IPS-20b (cell line): ENCODE measurements at regions not wholly inside any gene's neighbourhood (a gene's known extent, or its start where the extent isn't known, plus 50 kb on each side); places are given as distances from the start of the nearest gene placed in this dataset.
"Not testable (repeated sequence)": the region's sequence is repeated elsewhere in the genome, so short reads cannot be mapped to it uniquely, and the experiment has no call there.

Experiments
- H3K27ac ChIP-seq: one replicate; pipeline ENCODE4 v1.5.1; 2013; ENCODE audit warnings: low read length
- H3K27me3 ChIP-seq: 2 replicates; pipeline ENCODE4 v1.6.1; 2013; ENCODE audit warnings: mild to moderate bottlenecking, low read length, inconsistent platforms; ENCODE audit not compliant: insufficient read depth
- H3K36me3 ChIP-seq: 2 replicates; pipeline ENCODE4 v1.6.1; 2013; ENCODE audit warnings: low read depth, mild to moderate bottlenecking, inconsistent platforms, low read length, moderate library complexity; ENCODE audit not compliant: insufficient read depth
- H3K4me1 ChIP-seq: 2 replicates; pipeline ENCODE4 v1.6.1; 2013; ENCODE audit warnings: mild to moderate bottlenecking, control low read depth, inconsistent platforms, low read length, moderate library complexity; ENCODE audit not compliant: insufficient read depth
- H3K4me3 ChIP-seq: 2 replicates; pipeline ENCODE4 v1.5.1; 2013; ENCODE audit warnings: mild to moderate bottlenecking, low read length, inconsistent platforms
- H3K9ac ChIP-seq: 2 replicates; pipeline ENCODE4 v1.6.1; 2013; ENCODE audit warnings: low read depth, mild to moderate bottlenecking, inconsistent platforms, low read length, moderate library complexity
- H3K9me3 ChIP-seq: 2 replicates; pipeline ENCODE4 v1.6.1; 2013; ENCODE audit warnings: mild to moderate bottlenecking, low read depth, low read length, inconsistent platforms; ENCODE audit not compliant: insufficient read depth

DNA sequence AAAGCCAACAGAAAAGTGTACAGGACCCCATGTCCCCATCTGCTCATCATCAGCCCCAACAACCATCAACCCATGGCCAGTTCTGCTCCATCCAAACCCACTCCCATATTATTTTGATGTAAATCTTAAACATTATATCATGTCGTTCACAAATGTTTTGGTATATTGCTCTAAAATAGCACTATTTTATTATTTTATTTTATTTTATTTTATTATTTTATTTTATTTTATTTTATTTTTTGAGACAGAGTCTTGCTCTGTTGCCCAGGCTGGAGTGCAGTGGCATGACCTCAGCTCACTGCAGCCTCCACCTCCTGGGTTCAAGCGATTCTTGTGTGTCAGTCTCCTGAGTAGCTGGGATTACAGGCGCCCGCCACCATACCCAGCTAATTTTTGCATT, 72.0 kb upstream of the RALGAPA2 start:
- not testable (repeated sequence) for H3K36me3 ChIP-seq, H3K9me3 ChIP-seq, H3K27ac ChIP-seq, H3K27me3 ChIP-seq, H3K9ac ChIP-seq, H3K4me3 ChIP-seq, H3K4me1 ChIP-seq

- Histone ChIP-seq H3K9me3 (no peaks in the 10 kb centered on the region), H3K27ac (no peak overlapping the region), H3K9ac (no peak overlapping the region), H3K4me3 (no peak overlapping the region), H3K36me3 (no peaks in the 10 kb centered on the region), H3K4me1 (no peaks in the 10 kb centered on the region), H3K27me3 (no peaks in the 10 kb centered on the region)
Observed at GRCh38 chr20:20783450-20783849, 71.0 kb upstream of the RALGAPA2 start.

- H3K9me3 ChIP-seq, result no peaks in the 10 kb centered on the region
- no peak overlapping the region for H3K4me3 ChIP-seq
- H3K27ac ChIP-seq, result no peak overlapping the region
- no peaks in the 10 kb centered on the region for H3K27me3 ChIP-seq
- H3K9ac ChIP-seq, result no peak overlapping the region
- H3K4me1 ChIP-seq, result no peaks in the 10 kb centered on the region
- no peaks in the 10 kb centered on the region for H3K36me3 ChIP-seq
Observed at GRCh38 chr20:20782755-20783154, 70.3 kb upstream of the RALGAPA2 start.

GRCh38 chr20:20782231-20782630, 69.8 kb upstream of the RALGAPA2 start:
- Histone ChIP-seq H3K27me3 (no peaks in the 10 kb centered on the region), H3K4me3 (no peak overlapping the region), H3K9ac (no peak overlapping the region), H3K36me3 (no peaks in the 10 kb centered on the region), H3K27ac (no peak overlapping the region), H3K4me1 (no peaks in the 10 kb centered on the region), H3K9me3 (no peaks in the 10 kb centered on the region)

DNA sequence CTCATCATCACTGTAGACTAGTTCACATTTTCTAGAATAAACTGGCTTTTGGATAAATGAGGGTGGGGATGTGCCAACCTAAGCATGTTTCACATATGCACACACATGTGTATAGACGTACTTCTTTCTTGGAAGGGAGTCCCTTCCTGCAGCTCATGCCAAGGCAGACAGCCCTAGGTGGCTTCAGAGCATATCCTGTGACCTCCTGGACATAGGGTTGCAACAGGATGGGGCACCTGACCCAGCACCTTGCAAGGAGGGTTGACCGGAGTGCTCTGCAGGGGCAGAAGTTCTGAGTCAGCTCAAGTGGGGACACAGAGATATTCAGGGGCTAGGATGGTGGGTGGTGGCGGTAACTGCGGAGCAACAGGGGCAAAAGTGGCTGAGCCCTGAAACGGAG, 68.6 kb upstream of the RALGAPA2 start:
- Histone ChIP-seq H3K36me3 (no peaks in the 10 kb centered on the region), H3K9ac (no peak overlapping the region), H3K9me3 (no peaks in the 10 kb centered on the region), H3K27me3 (no peaks in the 10 kb centered on the region), H3K4me1 (no peaks in the 10 kb centered on the region), H3K27ac (no peak overlapping the region), H3K4me3 (no peak overlapping the region)

- Histone ChIP-seq H3K9me3 (no peaks in the 10 kb centered on the region), H3K27me3 (no peaks in the 10 kb centered on the region), H3K36me3 (no peaks in the 10 kb centered on the region), H3K4me1 (no peaks in the 10 kb centered on the region), H3K27ac (no peak overlapping the region), H3K4me3 (no peak overlapping the region), H3K9ac (no peak overlapping the region)
Observed at GRCh38 chr20:20780127-20780824, 67.8 kb upstream of the RALGAPA2 start.

DNA sequence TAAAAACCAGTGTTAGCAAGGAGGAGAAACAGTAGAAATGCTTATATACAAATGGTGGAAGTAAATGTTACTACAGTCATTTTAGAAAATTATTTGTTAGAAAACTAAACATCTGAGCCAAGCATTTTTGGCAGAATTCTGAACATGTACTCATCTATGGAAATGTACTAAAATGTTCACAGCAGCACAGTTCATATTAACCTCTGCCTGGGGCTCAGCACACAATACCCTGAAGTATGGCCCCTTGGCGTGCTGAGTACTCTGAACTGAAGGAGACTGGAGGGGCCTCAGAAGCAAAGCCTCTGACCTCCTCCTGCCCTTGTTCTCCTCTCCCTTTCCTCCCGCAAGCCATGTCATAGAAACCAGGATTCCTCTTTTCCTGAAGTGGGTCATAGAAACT, 66.2 kb upstream of the RALGAPA2 start:
- H3K27ac ChIP-seq, result no peak overlapping the region
- H3K4me3 ChIP-seq, result no peak overlapping the region
- H3K4me1 ChIP-seq, result no peaks in the 10 kb centered on the region
- H3K27me3 ChIP-seq, result no peaks in the 10 kb centered on the region
- H3K9ac ChIP-seq, result no peak overlapping the region
- no peaks in the 10 kb centered on the region for H3K9me3 ChIP-seq
- no peaks in the 10 kb centered on the region for H3K36me3 ChIP-seq

DNA sequence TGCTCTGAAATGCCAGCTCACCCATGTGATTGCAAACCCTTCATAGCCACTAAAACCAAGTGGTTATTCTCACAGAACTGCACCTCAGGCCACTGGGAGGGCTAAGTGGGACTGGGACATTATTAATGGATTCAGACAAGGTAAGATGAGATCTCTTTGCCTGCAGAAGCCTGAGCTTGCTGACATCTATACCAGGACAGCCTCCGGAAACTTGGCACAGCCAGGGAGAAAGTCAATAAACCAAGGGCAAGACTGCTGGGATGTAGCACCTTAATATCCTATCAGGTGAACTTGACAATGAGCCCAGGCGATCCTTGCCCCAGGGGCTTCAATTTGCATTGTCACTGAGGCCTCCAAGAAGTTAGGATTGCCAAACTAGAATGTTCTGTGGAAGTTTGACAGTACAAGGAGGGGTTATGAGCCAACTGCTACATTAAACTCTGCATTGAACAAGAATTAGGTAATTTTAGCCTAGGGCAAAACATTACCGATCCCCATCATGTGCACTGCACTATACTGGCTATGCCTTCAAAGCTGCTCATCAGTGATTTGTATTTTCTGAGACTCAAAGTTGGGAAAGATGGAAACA, 60.1 kb upstream of the RALGAPA2 start:
- H3K27me3 ChIP-seq, result no peaks in the 10 kb centered on the region
- H3K27ac ChIP-seq, result no peak overlapping the region
- H3K4me1 ChIP-seq, result no peaks in the 10 kb centered on the region
- no peak overlapping the region for H3K9ac ChIP-seq
- H3K36me3 ChIP-seq, result no peaks in the 10 kb centered on the region
- H3K4me3 ChIP-seq, result no peak overlapping the region
- no peaks in the 10 kb centered on the region; the same call in 1 of the 2 replicates for H3K9me3 ChIP-seq

- Histone ChIP-seq H3K9me3 (no peaks in the 10 kb centered on the region; the same call in 1 of the 2 replicates), H3K4me1 (no peaks in the 10 kb centered on the region), H3K36me3 (no peaks in the 10 kb centered on the region), H3K27ac (no peak overlapping the region), H3K27me3 (no peaks in the 10 kb centered on the region), H3K4me3 (no peak overlapping the region), H3K9ac (no peak overlapping the region)
Observed at GRCh38 chr20:20768202-20768815, 55.9 kb upstream of the RALGAPA2 start.

DNA sequence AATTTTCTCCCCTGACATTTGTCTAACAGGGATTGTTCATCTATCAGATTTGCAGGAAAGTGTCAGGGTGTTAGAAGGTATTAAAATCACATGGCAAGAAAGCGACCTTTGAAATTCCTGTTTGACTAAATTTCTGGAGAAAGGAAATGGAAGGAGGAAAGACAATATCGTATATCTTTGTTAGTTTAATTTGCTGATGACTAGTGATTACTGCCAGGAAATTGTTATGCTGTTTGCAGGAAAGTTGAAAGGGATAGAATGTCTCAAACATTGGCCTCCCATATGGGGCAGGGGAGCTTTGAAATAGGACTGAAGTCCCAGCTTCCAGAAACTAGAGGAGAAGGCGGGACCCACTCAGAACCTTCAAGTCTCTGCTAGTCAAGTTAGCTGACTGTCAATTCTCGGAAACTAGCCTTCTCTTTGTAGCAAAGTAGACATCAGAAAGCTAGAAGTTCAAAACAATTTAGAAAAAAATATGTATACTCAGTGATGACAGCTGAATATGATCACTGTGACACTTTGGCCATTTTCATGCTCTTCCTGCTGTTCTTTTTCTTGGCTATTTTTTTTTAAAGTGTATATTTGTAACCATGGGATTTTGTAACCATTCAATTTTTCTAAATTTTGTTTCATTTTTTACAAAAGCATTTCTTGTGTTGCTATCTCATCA, 53.4 kb upstream of the RALGAPA2 start:
- Histone ChIP-seq H3K27me3 (no peaks in the 10 kb centered on the region), H3K27ac (no peak overlapping the region), H3K9me3 (no peaks in the 10 kb centered on the region; the same call in 1 of the 2 replicates), H3K9ac (no peak overlapping the region), H3K4me1 (no peaks in the 10 kb centered on the region), H3K36me3 (no peaks in the 10 kb centered on the region), H3K4me3 (no peak overlapping the region)

- Histone ChIP-seq H3K27me3 (no peaks in the 10 kb centered on the region), H3K36me3 (no peaks in the 10 kb centered on the region), H3K9me3 (no peaks in the 10 kb centered on the region; the same call in 1 of the 2 replicates), H3K9ac (no peak overlapping the region), H3K27ac (no peak overlapping the region), H3K4me1 (no peaks in the 10 kb centered on the region), H3K4me3 (no peak overlapping the region)
Observed at GRCh38 chr20:20763650-20764049, 51.2 kb upstream of the RALGAPA2 start.
